Endothelial cell of umbilical vein (primary cell): ENCODE measurements at regions not wholly inside any gene's neighbourhood (a gene's known extent, or its start where the extent isn't known, plus 50 kb on each side); places are given as distances from the start of the nearest gene placed in this dataset.

Experiments used
- BruUV-seq: library from RNA; stranded (reverse); fragments of 400-500 nt; replicated peaks from 2 replicates; lab custom pipeline; 2021; lab: Mats Ljungman, UMichigan
- CTCF ChIA-PET: fragments of 300-600, 350-600 bp; sonication (Branson Sonifier 250); formaldehyde crosslinking; loops from one replicate; lab custom pipeline; 2021; ENCODE audit warnings: antibody characterized with exemption, inconsistent platforms; lab: Charles Lee
- POLR2A ChIA-PET: fragments of 300-600, 350-600 bp; sonication (Branson Sonifier 250); formaldehyde crosslinking; loops from one replicate; lab custom pipeline; 2021; ENCODE audit warnings: antibody characterized with exemption, inconsistent platforms; lab: Charles Lee
- DNase-seq: peaks from one replicate; pipeline ENCODE4 v3.0.0-alpha.2; 2011; ENCODE audit warnings: low read depth, low spot score
- FAIRE-seq: peaks from 2 replicates; lab custom pipeline; 2011; peaks lifted over from hg19 to GRCh38; lab: Jason Lieb, UNC
- H2AFZ ChIP-seq: 2 replicates; pipeline ENCODE4 v1.6.0; 2012; ENCODE audit warnings: low read depth, low read length, control low read depth, inconsistent platforms
- H3K27ac ChIP-seq: 2 replicates; pipeline ENCODE4 v1.5.1; 2011; ENCODE audit warnings: low read depth, mild to moderate bottlenecking, control low read depth, low read length, moderate library complexity; ENCODE audit not compliant: insufficient read depth
- H3K27me3 ChIP-seq, 2 experiments: 2 replicates each; pipeline versions ENCODE4 v1.6.0 to v1.6.1; 2011; ENCODE audit warnings: low read length in 2 of 2, mixed read lengths in 1 of 2; ENCODE audit not compliant: control insufficient read depth in 2 of 2, insufficient read depth in 2 of 2
- H3K36me3 ChIP-seq, 2 experiments: 2 replicates in 1 of 2; 3 replicates in 1 of 2; pipeline ENCODE4 v1.5.1; 2011; ENCODE audit warnings: low read length in 2 of 2, mild to moderate bottlenecking in 1 of 2, moderate library complexity in 1 of 2; ENCODE audit not compliant: control insufficient read depth in 2 of 2, insufficient read depth in 2 of 2; ENCODE audit errors: extremely low read depth in 1 of 2
- H3K4me1 ChIP-seq: 3 replicates; pipeline ENCODE4 v1.5.1; 2011; ENCODE audit warnings: mild to moderate bottlenecking, low read length; ENCODE audit not compliant: control insufficient read depth, insufficient read depth; ENCODE audit errors: extremely low read depth
- H3K4me2 ChIP-seq: 2 replicates; pipeline ENCODE4 v1.6.1; 2011; ENCODE audit warnings: low read length, control low read depth, mixed read lengths; ENCODE audit not compliant: insufficient read depth
- H3K4me3 ChIP-seq, 3 experiments: fragments of 200-600 bp in 1 of 3; sonication (generic), shearing (Covaris generic) in 1 of 3; replicated peaks in 1 of 3; 2 replicates each; pipeline ENCODE4 v1.5.1; 2011 to 2016; ENCODE audit warnings: control low read depth in 3 of 3, low read length in 3 of 3, mild to moderate bottlenecking in 2 of 3, inconsistent platforms in 1 of 3, low read depth in 1 of 3, moderate library complexity in 1 of 3; ENCODE audit not compliant: insufficient read depth in 1 of 3
- H3K79me2 ChIP-seq: 2 replicates; pipeline ENCODE4 v1.6.0; 2012; ENCODE audit warnings: low read length, inconsistent platforms; ENCODE audit not compliant: control insufficient read depth, insufficient read depth
- H3K9ac ChIP-seq: replicated peaks from 2 replicates; pipeline ENCODE3; 2011; ENCODE audit warnings: low read length, control low read depth; ENCODE audit not compliant: insufficient read depth; ENCODE audit errors: extremely low read depth
- H3K9me1 ChIP-seq: replicated peaks from 3 replicates; pipeline ENCODE4 v1.6.0; 2011; ENCODE audit warnings: mild to moderate bottlenecking, low read length; ENCODE audit not compliant: control insufficient read depth, insufficient read depth; ENCODE audit errors: extremely low read depth
- H3K9me3 ChIP-seq: replicated peaks from 2 replicates; pipeline ENCODE4 v1.5.1; 2012; ENCODE audit warnings: low read length, inconsistent platforms; ENCODE audit not compliant: control insufficient read depth, insufficient read depth
- H4K20me1 ChIP-seq: replicated peaks from 2 replicates; pipeline ENCODE3; 2011; ENCODE audit warnings: mild to moderate bottlenecking, low read length; ENCODE audit not compliant: control insufficient read depth, insufficient read depth; ENCODE audit errors: extremely low read depth
- CTCF ChIP-seq, 2 donors: IDR thresholded peaks; 1 replicate in 1 of 2; 2 replicates in 1 of 2; pipeline ENCODE4 v1.5.1; 2011; ENCODE audit warnings: low read length in 2 of 2, mild to moderate bottlenecking in 2 of 2, moderate library complexity in 2 of 2, control low read depth in 1 of 2, inconsistent platforms in 1 of 2, low read depth in 1 of 2; ENCODE audit not compliant: insufficient read depth in 1 of 2; ENCODE audit errors: extremely low read depth in 1 of 2
- EZH2 ChIP-seq: IDR thresholded peaks from 2 replicates; pipeline ENCODE4 v1.6.1; 2012; ENCODE audit warnings: borderline replicate concordance, low read depth, mild to moderate bottlenecking, moderate library complexity, low read length, inconsistent platforms; ENCODE audit not compliant: severe bottlenecking
- FOS ChIP-seq: IDR thresholded peaks from 2 replicates; pipeline ENCODE4 v1.6.1; 2011; ENCODE audit warnings: mild to moderate bottlenecking, low read length, moderate library complexity, borderline replicate concordance; ENCODE audit not compliant: insufficient read depth
- GATA2 ChIP-seq: IDR thresholded peaks from 2 replicates; pipeline ENCODE4 v1.7.0; 2011; ENCODE audit warnings: low read depth, mild to moderate bottlenecking, moderate library complexity, mixed read lengths, low read length; ENCODE audit not compliant: insufficient read length, insufficient read depth
- JUN ChIP-seq: IDR thresholded peaks from 2 replicates; pipeline ENCODE4 v1.6.1; 2011; ENCODE audit warnings: borderline replicate concordance, low read depth; ENCODE audit not compliant: insufficient read length, insufficient read depth
- MAX ChIP-seq: IDR thresholded peaks from 2 replicates; pipeline ENCODE4 v1.6.1; 2011; ENCODE audit not compliant: insufficient read depth, insufficient read length
- MYC ChIP-seq: IDR thresholded peaks from one replicate; pipeline ENCODE4 v1.6.1; 2011; ENCODE audit warnings: mild to moderate bottlenecking, low read depth, low read length
- POLR2A ChIP-seq: IDR thresholded peaks from 2 replicates; pipeline ENCODE4 v1.6.1; 2012; ENCODE audit warnings: low read depth, mild to moderate bottlenecking, control low read depth, low read length
- POLR2AphosphoS5 ChIP-seq: IDR thresholded peaks from 2 replicates; pipeline ENCODE4 v1.6.1; 2012; ENCODE audit warnings: low read depth, mild to moderate bottlenecking, control low read depth, low read length, moderate library complexity; ENCODE audit not compliant: insufficient read depth
- dilution Hi-C: fragments of 300-500 bp; cut with MboI; formaldehyde crosslinking; loops from one replicate; pipeline ENCODE4 v1.15.0; 2019; ENCODE audit warnings: low sequenced_read_pairs; ENCODE audit not compliant: extremely low pct_ligation_motif_present
- intact Hi-C: fragments of 100-400 bp; cut with micrococcal nuclease; formaldehyde crosslinking; loops from one replicate; pipeline ENCODE4 v1.10.0; 2022

- Histone ChIP-seq H4K20me1 (no peaks in the 10 kb centered on the region), H3K4me2 (no peak overlapping the region), H3K36me3 (no peaks in the 10 kb centered on the region), H3K27me3 (no peaks in the 10 kb centered on the region), H3K9me1 (no peaks in the 10 kb centered on the region), H3K4me1 (no peaks in the 10 kb centered on the region), H2AFZ (no peak overlapping the region), H3K4me3 (no peak overlapping the region), H3K9ac (no peak overlapping the region), H3K27ac (no peak overlapping the region), H3K79me2 (no peaks in the 10 kb centered on the region), H3K9me3 (peaks cover 2% of the 10 kb centered on the region)
- CTCF ChIA-PET = no interaction called here
- no peak for DNase-seq
- TF ChIP-seq JUN (no peak), MAX (no peak), POLR2AphosphoS5 (no peak), POLR2A (no peak), FOS (no peak), CTCF (IDR thresholded peaks at IDR 0.05; ENCODE audit: extremely low read depth in 1 of 2, insufficient read depth in 1 of 2, low read depth in 1 of 2, low read length in 2 of 2) (no peak), EZH2 (no peak), GATA2 (no peak), MYC (no peak)
- dilution Hi-C loops (no loop called here), intact Hi-C loops (no loop called here)
- no peak for FAIRE-seq
- no TSS peak for BruUV-seq
- POLR2A ChIA-PET = no interaction called here
These were observed 86.2 kb upstream of the OPCML start for GRCh38 chr11:133618544-133618943.
